WTC11 (cell line): ENCODE measurements at regions not wholly inside any gene's neighbourhood (a gene's known extent, or its start where the extent isn't known, plus 50 kb on each side); places are given as distances from the start of the nearest gene placed in this dataset.

ENCODE experiments used
- ATAC-seq: fragments of 200-7000 bp; cut with Tn5 transposase; 2 replicates; pipeline ENCODE4 v1.10.0; 2021; ENCODE audit warnings: mild to moderate bottlenecking, moderate library complexity
- CTCF ChIA-PET: fragments of 300-600 bp; sonication (Branson Sonifier 250); formaldehyde crosslinking; loops from one replicate; lab custom pipeline; 2021; ENCODE audit warnings: antibody characterized with exemption; lab: Charles Lee
- POLR2A ChIA-PET: fragments of 350-600 bp; sonication (Branson Sonifier 250); formaldehyde crosslinking; loops from one replicate; lab custom pipeline; 2021; ENCODE audit warnings: antibody characterized with exemption; lab: Charles Lee
- DNase-seq: peaks from one replicate; pipeline ENCODE4 v3.0.0; 2021; ENCODE audit warnings: low spot score
- H3K27ac Mint-ChIP-seq: 2 replicates; pipeline ENCODE4 v1.8.0; 2021; ENCODE audit warnings: mixed read lengths
- H3K27me3 Mint-ChIP-seq: 2 replicates; pipeline ENCODE4 v1.8.0; 2021; ENCODE audit warnings: low read depth, mild to moderate bottlenecking, moderate library complexity, mixed read lengths
- H3K36me3 Mint-ChIP-seq: 2 replicates; pipeline ENCODE4 v1.8.0; 2021; ENCODE audit warnings: mixed read lengths
- H3K4me1 Mint-ChIP-seq: 2 replicates; pipeline ENCODE4 v1.8.0; 2022; ENCODE audit warnings: mixed read lengths
- H3K4me3 Mint-ChIP-seq: 2 replicates; pipeline ENCODE4 v1.8.0; 2021; ENCODE audit warnings: mild to moderate bottlenecking, moderate library complexity, mixed read lengths
- H3K9me3 Mint-ChIP-seq: 2 replicates; pipeline ENCODE4 v1.8.0; 2021; ENCODE audit warnings: mixed read lengths
- ATF1 ChIP-seq: sonication (generic); formaldehyde crosslinking; IDR thresholded peaks from 2 replicates; pipeline ENCODE4 v1.8.1; 2023; ENCODE audit warnings: mild to moderate bottlenecking, moderate library complexity, missing genetic modification reagents
- CREB1 ChIP-seq: sonication (generic); formaldehyde crosslinking; IDR thresholded peaks from 2 replicates; pipeline ENCODE4 v1.8.0; 2023; ENCODE audit warnings: mild to moderate bottlenecking, missing genetic modification reagents
- ELF4 ChIP-seq: sonication (generic); formaldehyde crosslinking; IDR thresholded peaks from 2 replicates; pipeline ENCODE4 v1.8.1; 2022; ENCODE audit warnings: low read depth, mild to moderate bottlenecking, moderate library complexity, missing genetic modification reagents
- ESRRA ChIP-seq: sonication (generic); formaldehyde crosslinking; IDR thresholded peaks from 2 replicates; pipeline ENCODE4 v1.8.1; 2022; ENCODE audit warnings: mild to moderate bottlenecking, missing genetic modification reagents, borderline replicate concordance
- JAZF1 ChIP-seq: fragments of 250-450 bp; sonication (Bioruptor Pico); IDR thresholded peaks from 2 replicates; pipeline ENCODE4 v1.9.0; 2021; ENCODE audit warnings: moderate library complexity, mild to moderate bottlenecking, inconsistent platforms
- MYBL2 ChIP-seq: sonication (generic); formaldehyde crosslinking; IDR thresholded peaks from 2 replicates; pipeline ENCODE4 v1.8.1; 2023; ENCODE audit warnings: mild to moderate bottlenecking, moderate library complexity, missing genetic modification reagents
- NFE2L1 ChIP-seq: sonication (generic); formaldehyde crosslinking; IDR thresholded peaks from 2 replicates; pipeline ENCODE4 v1.8.1; 2023; ENCODE audit warnings: missing genetic modification reagents
- NR2C2 ChIP-seq: sonication (generic); formaldehyde crosslinking; IDR thresholded peaks from 2 replicates; pipeline ENCODE4 v1.8.0; 2022; ENCODE audit warnings: mild to moderate bottlenecking, missing genetic modification reagents
- PRRX2 ChIP-seq: fragments of 250-450 bp; sonication (Bioruptor Pico); IDR thresholded peaks from 2 replicates; pipeline ENCODE4 v1.8.0; 2021; ENCODE audit warnings: mild to moderate bottlenecking
- TEAD4 ChIP-seq: sonication (generic); formaldehyde crosslinking; IDR thresholded peaks from 2 replicates; pipeline ENCODE4 v1.8.0; 2022; ENCODE audit warnings: mild to moderate bottlenecking, missing genetic modification reagents
- TP53 ChIP-seq: sonication (generic); formaldehyde crosslinking; IDR thresholded peaks from 2 replicates; pipeline ENCODE4 v1.8.1; 2023; ENCODE audit warnings: mild to moderate bottlenecking, missing genetic modification reagents
- ZNF219 ChIP-seq: sonication (generic); formaldehyde crosslinking; IDR thresholded peaks from 2 replicates; pipeline ENCODE4 v1.8.0; 2023; ENCODE audit warnings: missing genetic modification reagents, mild to moderate bottlenecking, borderline replicate concordance
- ZNF263 ChIP-seq: sonication (generic); formaldehyde crosslinking; IDR thresholded peaks from 2 replicates; pipeline ENCODE4 v1.8.1; 2022; ENCODE audit warnings: low read depth, mild to moderate bottlenecking, moderate library complexity, missing genetic modification reagents
- TF ChIP-seq, protein P1 (sequence below): fragments of 250-450 bp; sonication (Bioruptor Pico); IDR thresholded peaks from 2 replicates; pipeline ENCODE4 v1.9.0; 2021; ENCODE audit warnings: mild to moderate bottlenecking
- TF ChIP-seq, protein P2 (sequence below): sonication (generic); formaldehyde crosslinking; IDR thresholded peaks from 2 replicates; pipeline ENCODE4 v1.8.0; 2022; ENCODE audit warnings: mild to moderate bottlenecking, missing genetic modification reagents
- TF ChIP-seq, protein P3 (sequence below): sonication (generic); formaldehyde crosslinking; conservative IDR thresholded peaks from 2 replicates; pipeline ENCODE4 v1.8.1; 2023; ENCODE audit warnings: mild to moderate bottlenecking, low read depth, missing genetic modification reagents, moderate library complexity

DNA sequence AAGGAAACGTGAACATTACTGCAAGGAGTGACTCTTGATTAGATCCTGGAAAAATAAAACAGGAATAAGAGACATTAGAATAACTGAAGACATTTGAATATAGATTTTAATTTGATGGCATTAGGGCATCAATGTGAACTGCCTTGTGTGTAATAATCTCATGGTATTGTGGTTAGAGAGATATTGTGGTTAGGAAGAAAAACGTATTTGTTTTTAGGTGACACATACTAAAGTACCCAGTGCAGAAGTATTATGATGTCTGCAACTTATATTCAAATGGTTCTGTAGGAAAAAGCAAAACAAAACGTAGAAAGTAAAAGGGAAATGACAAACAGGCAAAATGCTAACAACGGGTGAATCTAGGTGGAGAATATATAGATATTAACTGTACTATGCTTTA lies 65.9 kb upstream of the OGFRL1 start:
- DNase-seq (no peak), ATAC-seq (no peak)
- POLR2A ChIA-PET: no interaction called here
- TF ChIP-seq CREB1 (CRISPR knock-in tag): no peak
- no peak for TF ChIP-seq JAZF1 (CRISPR knock-in tag)
- Mint-ChIP-seq H3K4me1 (no peaks in the 10 kb centered on the region), H3K4me3 (no peak overlapping the region), H3K27me3 (no peaks in the 10 kb centered on the region), H3K27ac (no peak overlapping the region), H3K36me3 (no peaks in the 10 kb centered on the region), H3K9me3 (no peaks in the 10 kb centered on the region)
- CTCF ChIA-PET: no interaction called here

DNA sequence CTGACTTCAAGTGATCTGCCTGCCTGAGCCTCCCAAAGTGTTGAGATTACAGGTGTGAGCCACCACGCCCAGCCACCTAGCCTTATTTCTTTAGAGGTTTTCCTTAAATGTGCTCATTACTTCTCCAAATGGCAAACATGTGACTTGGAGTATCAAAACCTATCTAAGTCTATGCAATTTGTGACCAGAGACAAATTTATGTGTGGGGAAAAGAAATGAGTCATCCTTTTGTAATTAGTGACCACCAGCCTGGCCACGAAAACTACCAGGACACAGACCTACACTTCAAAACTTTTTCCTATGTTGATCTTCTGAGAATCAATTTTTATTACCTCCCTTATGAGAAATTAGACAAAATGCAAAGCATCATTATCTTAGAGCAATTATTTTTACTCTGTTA lies 64.6 kb upstream of the OGFRL1 start:
- no peaks in the 10 kb centered on the region for H3K9me3 Mint-ChIP-seq
- H3K27ac Mint-ChIP-seq: no peak overlapping the region
- ChIA-PET CTCF (no interaction called here), POLR2A (no interaction called here)
- ATAC-seq (no peak), DNase-seq (no peak)
- no peak overlapping the region for H3K4me3 Mint-ChIP-seq
- H3K27me3 Mint-ChIP-seq: no peaks in the 10 kb centered on the region
- no peak for TF ChIP-seq ESRRA
- no peak for TF ChIP-seq ELF4 (CRISPR knock-in tag)
- TF ChIP-seq, protein P1, sequence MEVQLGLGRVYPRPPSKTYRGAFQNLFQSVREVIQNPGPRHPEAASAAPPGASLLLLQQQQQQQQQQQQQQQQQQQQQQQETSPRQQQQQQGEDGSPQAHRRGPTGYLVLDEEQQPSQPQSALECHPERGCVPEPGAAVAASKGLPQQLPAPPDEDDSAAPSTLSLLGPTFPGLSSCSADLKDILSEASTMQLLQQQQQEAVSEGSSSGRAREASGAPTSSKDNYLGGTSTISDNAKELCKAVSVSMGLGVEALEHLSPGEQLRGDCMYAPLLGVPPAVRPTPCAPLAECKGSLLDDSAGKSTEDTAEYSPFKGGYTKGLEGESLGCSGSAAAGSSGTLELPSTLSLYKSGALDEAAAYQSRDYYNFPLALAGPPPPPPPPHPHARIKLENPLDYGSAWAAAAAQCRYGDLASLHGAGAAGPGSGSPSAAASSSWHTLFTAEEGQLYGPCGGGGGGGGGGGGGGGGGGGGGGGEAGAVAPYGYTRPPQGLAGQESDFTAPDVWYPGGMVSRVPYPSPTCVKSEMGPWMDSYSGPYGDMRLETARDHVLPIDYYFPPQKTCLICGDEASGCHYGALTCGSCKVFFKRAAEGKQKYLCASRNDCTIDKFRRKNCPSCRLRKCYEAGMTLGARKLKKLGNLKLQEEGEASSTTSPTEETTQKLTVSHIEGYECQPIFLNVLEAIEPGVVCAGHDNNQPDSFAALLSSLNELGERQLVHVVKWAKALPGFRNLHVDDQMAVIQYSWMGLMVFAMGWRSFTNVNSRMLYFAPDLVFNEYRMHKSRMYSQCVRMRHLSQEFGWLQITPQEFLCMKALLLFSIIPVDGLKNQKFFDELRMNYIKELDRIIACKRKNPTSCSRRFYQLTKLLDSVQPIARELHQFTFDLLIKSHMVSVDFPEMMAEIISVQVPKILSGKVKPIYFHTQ (CRISPR knock-in tag): no peak
- TF ChIP-seq NFE2L1 (CRISPR knock-in tag): no peak
- no peak for TF ChIP-seq ZNF263 (CRISPR knock-in tag)
- TF ChIP-seq ATF1 (CRISPR knock-in tag): no peak
- no peak for TF ChIP-seq ZNF219
- no peaks in the 10 kb centered on the region for H3K4me1 Mint-ChIP-seq
- no peaks in the 10 kb centered on the region for H3K36me3 Mint-ChIP-seq

GRCh38 chr6:71226151-71226550 lies 62.5 kb upstream of the OGFRL1 start:
- H3K9me3 Mint-ChIP-seq: no peaks in the 10 kb centered on the region
- ChIA-PET POLR2A (no interaction called here), CTCF (no interaction called here)
- DNase-seq (no peak), ATAC-seq (no peak)
- H3K36me3 Mint-ChIP-seq: no peaks in the 10 kb centered on the region
- H3K27ac Mint-ChIP-seq: no peak overlapping the region
- H3K4me3 Mint-ChIP-seq: no peak overlapping the region
- H3K27me3 Mint-ChIP-seq: no peaks in the 10 kb centered on the region
- TF ChIP-seq NR2C2 (CRISPR knock-in tag): no peak
- TF ChIP-seq MYBL2 (CRISPR knock-in tag): no peak
- no peak for TF ChIP-seq TEAD4 (CRISPR knock-in tag)
- no peak for TF ChIP-seq ZNF219
- no peaks in the 10 kb centered on the region for H3K4me1 Mint-ChIP-seq

- H3K4me3 Mint-ChIP-seq: no peak overlapping the region
- no peaks in the 10 kb centered on the region for H3K4me1 Mint-ChIP-seq
- H3K27me3 Mint-ChIP-seq: no peaks in the 10 kb centered on the region
- no peaks in the 10 kb centered on the region for H3K36me3 Mint-ChIP-seq
- TF ChIP-seq MYBL2 (CRISPR knock-in tag) (no peak), ZNF263 (CRISPR knock-in tag) (no peak), PRRX2 (CRISPR knock-in tag) (no peak), NR2C2 (CRISPR knock-in tag) (no peak), TP53 (CRISPR knock-in tag) (no peak)
- TF ChIP-seq, protein P2, sequence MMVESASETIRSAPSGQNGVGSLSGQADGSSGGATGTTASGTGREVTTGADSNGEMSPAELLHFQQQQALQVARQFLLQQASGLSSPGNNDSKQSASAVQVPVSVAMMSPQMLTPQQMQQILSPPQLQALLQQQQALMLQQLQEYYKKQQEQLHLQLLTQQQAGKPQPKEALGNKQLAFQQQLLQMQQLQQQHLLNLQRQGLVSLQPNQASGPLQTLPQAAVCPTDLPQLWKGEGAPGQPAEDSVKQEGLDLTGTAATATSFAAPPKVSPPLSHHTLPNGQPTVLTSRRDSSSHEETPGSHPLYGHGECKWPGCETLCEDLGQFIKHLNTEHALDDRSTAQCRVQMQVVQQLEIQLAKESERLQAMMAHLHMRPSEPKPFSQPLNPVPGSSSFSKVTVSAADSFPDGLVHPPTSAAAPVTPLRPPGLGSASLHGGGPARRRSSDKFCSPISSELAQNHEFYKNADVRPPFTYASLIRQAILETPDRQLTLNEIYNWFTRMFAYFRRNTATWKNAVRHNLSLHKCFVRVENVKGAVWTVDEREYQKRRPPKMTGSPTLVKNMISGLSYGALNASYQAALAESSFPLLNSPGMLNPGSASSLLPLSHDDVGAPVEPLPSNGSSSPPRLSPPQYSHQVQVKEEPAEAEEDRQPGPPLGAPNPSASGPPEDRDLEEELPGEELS: no peak
- TF ChIP-seq, protein P3, sequence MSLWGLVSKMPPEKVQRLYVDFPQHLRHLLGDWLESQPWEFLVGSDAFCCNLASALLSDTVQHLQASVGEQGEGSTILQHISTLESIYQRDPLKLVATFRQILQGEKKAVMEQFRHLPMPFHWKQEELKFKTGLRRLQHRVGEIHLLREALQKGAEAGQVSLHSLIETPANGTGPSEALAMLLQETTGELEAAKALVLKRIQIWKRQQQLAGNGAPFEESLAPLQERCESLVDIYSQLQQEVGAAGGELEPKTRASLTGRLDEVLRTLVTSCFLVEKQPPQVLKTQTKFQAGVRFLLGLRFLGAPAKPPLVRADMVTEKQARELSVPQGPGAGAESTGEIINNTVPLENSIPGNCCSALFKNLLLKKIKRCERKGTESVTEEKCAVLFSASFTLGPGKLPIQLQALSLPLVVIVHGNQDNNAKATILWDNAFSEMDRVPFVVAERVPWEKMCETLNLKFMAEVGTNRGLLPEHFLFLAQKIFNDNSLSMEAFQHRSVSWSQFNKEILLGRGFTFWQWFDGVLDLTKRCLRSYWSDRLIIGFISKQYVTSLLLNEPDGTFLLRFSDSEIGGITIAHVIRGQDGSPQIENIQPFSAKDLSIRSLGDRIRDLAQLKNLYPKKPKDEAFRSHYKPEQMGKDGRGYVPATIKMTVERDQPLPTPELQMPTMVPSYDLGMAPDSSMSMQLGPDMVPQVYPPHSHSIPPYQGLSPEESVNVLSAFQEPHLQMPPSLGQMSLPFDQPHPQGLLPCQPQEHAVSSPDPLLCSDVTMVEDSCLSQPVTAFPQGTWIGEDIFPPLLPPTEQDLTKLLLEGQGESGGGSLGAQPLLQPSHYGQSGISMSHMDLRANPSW (CRISPR knock-in tag): no peak
- no peaks in the 10 kb centered on the region for H3K9me3 Mint-ChIP-seq
- ChIA-PET POLR2A (no interaction called here), CTCF (no interaction called here)
- H3K27ac Mint-ChIP-seq: no peak overlapping the region
- DNase-seq (no peak), ATAC-seq (no peak)
Observed at GRCh38 chr6:71228461-71229041, 60.1 kb upstream of the OGFRL1 start.
